WTC11 (cell line): ENCODE measurements at regions not wholly inside any gene's neighbourhood (a gene's known extent, or its start where the extent isn't known, plus 50 kb on each side); places are given as distances from the start of the nearest gene placed in this dataset.

Source experiments
- ATAC-seq: fragments of 200-7000 bp; cut with Tn5 transposase; 2 replicates; pipeline ENCODE4 v1.10.0; 2021; ENCODE audit warnings: mild to moderate bottlenecking, moderate library complexity
- CTCF ChIA-PET: fragments of 300-600 bp; sonication (Branson Sonifier 250); formaldehyde crosslinking; loops from one replicate; lab custom pipeline; 2021; ENCODE audit warnings: antibody characterized with exemption; lab: Charles Lee
- POLR2A ChIA-PET: fragments of 350-600 bp; sonication (Branson Sonifier 250); formaldehyde crosslinking; loops from one replicate; lab custom pipeline; 2021; ENCODE audit warnings: antibody characterized with exemption; lab: Charles Lee
- DNase-seq: peaks from one replicate; pipeline ENCODE4 v3.0.0; 2021; ENCODE audit warnings: low spot score
- H3K27ac Mint-ChIP-seq: 2 replicates; pipeline ENCODE4 v1.8.0; 2021; ENCODE audit warnings: mixed read lengths
- H3K27me3 Mint-ChIP-seq: 2 replicates; pipeline ENCODE4 v1.8.0; 2021; ENCODE audit warnings: low read depth, mild to moderate bottlenecking, moderate library complexity, mixed read lengths
- H3K36me3 Mint-ChIP-seq: 2 replicates; pipeline ENCODE4 v1.8.0; 2021; ENCODE audit warnings: mixed read lengths
- H3K4me1 Mint-ChIP-seq: 2 replicates; pipeline ENCODE4 v1.8.0; 2022; ENCODE audit warnings: mixed read lengths
- H3K4me3 Mint-ChIP-seq: 2 replicates; pipeline ENCODE4 v1.8.0; 2021; ENCODE audit warnings: mild to moderate bottlenecking, moderate library complexity, mixed read lengths
- H3K9me3 Mint-ChIP-seq: 2 replicates; pipeline ENCODE4 v1.8.0; 2021; ENCODE audit warnings: mixed read lengths
- ARID4B ChIP-seq: sonication (generic); formaldehyde crosslinking; IDR thresholded peaks from 2 replicates; pipeline ENCODE4 v1.8.0; 2023; ENCODE audit warnings: missing genetic modification reagents, mild to moderate bottlenecking, borderline replicate concordance
- ATF3 ChIP-seq: sonication (generic); formaldehyde crosslinking; conservative IDR thresholded peaks from 2 replicates; pipeline ENCODE4 v1.8.1; 2022; ENCODE audit warnings: mild to moderate bottlenecking, missing genetic modification reagents
- FOXJ3 ChIP-seq: sonication (generic); formaldehyde crosslinking; IDR thresholded peaks from 2 replicates; pipeline ENCODE4 v1.9.0; 2021; ENCODE audit warnings: missing genetic modification reagents, mild to moderate bottlenecking, borderline replicate concordance
- FOXP1 ChIP-seq: sonication (generic); formaldehyde crosslinking; IDR thresholded peaks from 2 replicates; pipeline ENCODE4 v1.8.0; 2022; ENCODE audit warnings: missing genetic modification reagents, mild to moderate bottlenecking, moderate library complexity, borderline replicate concordance
- GRHL2 ChIP-seq: fragments of 250-450 bp; sonication (Bioruptor Pico); IDR thresholded peaks from 2 replicates; pipeline ENCODE4 v1.8.0; 2022; ENCODE audit warnings: mild to moderate bottlenecking, moderate library complexity; ENCODE audit not compliant: insufficient replicate concordance, severe bottlenecking
- GTF2I ChIP-seq: fragments of 250-450 bp; sonication (Bioruptor Pico); conservative IDR thresholded peaks from 2 replicates; pipeline ENCODE4 v1.4.0; 2021; ENCODE audit warnings: mild to moderate bottlenecking
- IRF1 ChIP-seq: sonication (generic); formaldehyde crosslinking; IDR thresholded peaks from 2 replicates; pipeline ENCODE4 v1.8.0; 2023; ENCODE audit warnings: missing genetic modification reagents
- JUN ChIP-seq: sonication (generic); formaldehyde crosslinking; IDR thresholded peaks from 2 replicates; pipeline ENCODE4 v1.8.0; 2023; ENCODE audit warnings: mild to moderate bottlenecking, missing genetic modification reagents
- KAT7 ChIP-seq: sonication (generic); formaldehyde crosslinking; IDR thresholded peaks from 2 replicates; pipeline ENCODE4 v1.8.1; 2023; ENCODE audit warnings: missing genetic modification reagents, mild to moderate bottlenecking, borderline replicate concordance
- MXD4 ChIP-seq: fragments of 250-450 bp; sonication (Bioruptor Pico); IDR thresholded peaks from 2 replicates; pipeline ENCODE4 v1.8.0; 2021; ENCODE audit warnings: mild to moderate bottlenecking, moderate library complexity, borderline replicate concordance
- NFATC4 ChIP-seq: fragments of 250-450 bp; sonication (Bioruptor Pico); IDR thresholded peaks from 2 replicates; pipeline ENCODE4 v1.9.0; 2021; ENCODE audit warnings: mild to moderate bottlenecking
- OVOL2 ChIP-seq: fragments of 250-450 bp; sonication (Bioruptor Pico); IDR thresholded peaks from 2 replicates; pipeline ENCODE4 v1.9.0; 2021; ENCODE audit warnings: mild to moderate bottlenecking, borderline replicate concordance
- PRRX2 ChIP-seq: fragments of 250-450 bp; sonication (Bioruptor Pico); IDR thresholded peaks from 2 replicates; pipeline ENCODE4 v1.8.0; 2021; ENCODE audit warnings: mild to moderate bottlenecking
- STAT6 ChIP-seq: sonication (generic); formaldehyde crosslinking; conservative IDR thresholded peaks from 2 replicates; pipeline ENCODE4 v1.8.1; 2023; ENCODE audit warnings: mild to moderate bottlenecking, low read depth, missing genetic modification reagents, moderate library complexity
- TCF7 ChIP-seq: sonication (generic); formaldehyde crosslinking; IDR thresholded peaks from 2 replicates; pipeline ENCODE4 v1.8.0; 2022; ENCODE audit warnings: mild to moderate bottlenecking, low read depth, missing genetic modification reagents, moderate library complexity
- TEAD1 ChIP-seq: sonication (generic); formaldehyde crosslinking; IDR thresholded peaks from 2 replicates; pipeline ENCODE4 v1.8.0; 2022; ENCODE audit warnings: mild to moderate bottlenecking, missing genetic modification reagents
- TP53 ChIP-seq: sonication (generic); formaldehyde crosslinking; IDR thresholded peaks from 2 replicates; pipeline ENCODE4 v1.8.1; 2023; ENCODE audit warnings: mild to moderate bottlenecking, missing genetic modification reagents
- ZBTB21 ChIP-seq: sonication (generic); formaldehyde crosslinking; IDR thresholded peaks from 2 replicates; pipeline ENCODE4 v1.8.1; 2023; ENCODE audit warnings: mild to moderate bottlenecking, missing genetic modification reagents, borderline replicate concordance
- ZNF396 ChIP-seq: fragments of 250-450 bp; sonication (Bioruptor Pico); IDR thresholded peaks from 2 replicates; pipeline ENCODE4 v1.8.0; 2021; ENCODE audit warnings: mild to moderate bottlenecking, moderate library complexity, borderline replicate concordance
- ZNF416 ChIP-seq: fragments of 250-450 bp; sonication (Bioruptor Pico); IDR thresholded peaks from 2 replicates; pipeline ENCODE4 v1.9.0; 2021; ENCODE audit warnings: mild to moderate bottlenecking, inconsistent platforms
- ZNF425 ChIP-seq: fragments of 250-450 bp; sonication (Bioruptor Pico); conservative IDR thresholded peaks from 2 replicates; pipeline ENCODE4 v1.9.0; 2021; ENCODE audit warnings: mild to moderate bottlenecking

GRCh38 chr1:221032204-221032585 is 153.0 kb downstream of the HLX start:
- Mint-ChIP-seq H3K4me1 (peaks cover 5% of the 10 kb centered on the region), H3K36me3 (no peaks in the 10 kb centered on the region), H3K9me3 (peaks cover 5% of the 10 kb centered on the region), H3K27ac (no peak overlapping the region), H3K4me3 (no peak overlapping the region), H3K27me3 (no peaks in the 10 kb centered on the region)
- no peak for ATAC-seq
- TF ChIP-seq KAT7 (CRISPR knock-in tag) (no peak), TCF7 (CRISPR knock-in tag) (no peak), GRHL2 (CRISPR knock-in tag) (no peak), FOXJ3 (CRISPR knock-in tag) (no peak), IRF1 (CRISPR knock-in tag) (no peak), FOXP1 (CRISPR knock-in tag) (no peak), ZNF416 (no peak), JUN (CRISPR knock-in tag) (no peak), MXD4 (CRISPR knock-in tag) (no peak), TP53 (CRISPR knock-in tag) (no peak), ZNF396 (no peak), TEAD1 (CRISPR knock-in tag) (no peak), OVOL2 (CRISPR knock-in tag) (no peak), ZBTB21 (CRISPR knock-in tag) (no peak), ATF3 (CRISPR knock-in tag) (no peak), PRRX2 (CRISPR knock-in tag) (no peak), ARID4B (CRISPR knock-in tag) (no peak), ZNF425 (CRISPR knock-in tag) (no peak)
- ChIA-PET CTCF (no interaction called here), POLR2A (no interaction called here)
- DNase-seq = no peak

- Mint-ChIP-seq H3K27me3 (no peaks in the 10 kb centered on the region), H3K27ac (no peak overlapping the region), H3K4me1 (peaks cover 5% of the 10 kb centered on the region), H3K4me3 (no peak overlapping the region), H3K9me3 (peaks cover 7% of the 10 kb centered on the region), H3K36me3 (no peaks in the 10 kb centered on the region)
- DNase-seq = no peak
- 0 out of 2 replicates have a peak, but pooled peaks have one; percentile 18 for ATAC-seq
- POLR2A ChIA-PET = no interaction called here
- CTCF ChIA-PET = no interaction called here
- no peak for TF ChIP-seq STAT6 (CRISPR knock-in tag)
- TF ChIP-seq NFATC4 (CRISPR knock-in tag) = no peak
- no peak for TF ChIP-seq ZNF416
- no peak for TF ChIP-seq GTF2I (CRISPR knock-in tag)
Observed at GRCh38 chr1:221032637-221033280, 153.5 kb downstream of the HLX start.
